GM06990 (cell line): ENCODE measurements at regions not wholly inside any gene's neighbourhood (a gene's known extent, or its start where the extent isn't known, plus 50 kb on each side); places are given as distances from the start of the nearest gene placed in this dataset.

Source experiments
- DNase-seq: peaks from one replicate; pipeline ENCODE4 v3.0.0-alpha.2; 2011; ENCODE audit not compliant: insufficient read length; ENCODE audit errors: extremely low read depth
- H3K27me3 ChIP-seq: replicated peaks from 2 replicates; pipeline ENCODE4 v1.6.0; 2011; ENCODE audit warnings: low read length; ENCODE audit not compliant: control insufficient read depth, insufficient read depth
- H3K36me3 ChIP-seq: 2 replicates; pipeline ENCODE4 v1.5.1; 2011; ENCODE audit warnings: low read length; ENCODE audit not compliant: control insufficient read depth, insufficient read depth
- H3K4me3 ChIP-seq: replicated peaks from 2 replicates; pipeline ENCODE4 v1.5.1; 2011; ENCODE audit warnings: low read depth, mild to moderate bottlenecking, control low read depth, low read length
- TF ChIP-seq, protein P1 (sequence below): IDR thresholded peaks from 2 replicates; pipeline ENCODE4 v1.5.1; 2011; ENCODE audit warnings: low read length, control low read depth, mild to moderate bottlenecking, inconsistent platforms; ENCODE audit not compliant: insufficient read depth, poor library complexity, severe bottlenecking

DNA sequence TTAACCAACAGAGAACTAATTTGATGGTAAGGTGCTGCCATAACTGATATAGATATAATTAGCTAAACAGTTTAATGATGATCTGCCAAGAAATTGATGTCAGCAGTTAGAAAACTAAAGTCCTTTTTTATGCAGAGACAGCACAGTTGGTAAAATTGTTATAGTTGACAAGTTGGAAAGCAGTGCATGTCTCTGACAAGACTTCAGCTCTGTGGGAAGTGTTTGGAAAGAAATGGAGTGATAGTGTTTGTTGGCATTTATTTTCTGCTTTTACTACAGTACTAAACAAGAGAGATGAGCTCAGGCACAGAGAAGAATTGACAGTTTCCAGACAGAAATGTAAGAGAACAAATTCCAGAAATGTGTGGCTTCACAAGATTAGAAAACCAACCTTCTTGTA lies 523.5 kb upstream of the BCHE start:
- Histone ChIP-seq H3K27me3 (no peaks in the 10 kb centered on the region), H3K36me3 (no peaks in the 10 kb centered on the region), H3K4me3 (no peak overlapping the region)
- TF ChIP-seq, protein P1, sequence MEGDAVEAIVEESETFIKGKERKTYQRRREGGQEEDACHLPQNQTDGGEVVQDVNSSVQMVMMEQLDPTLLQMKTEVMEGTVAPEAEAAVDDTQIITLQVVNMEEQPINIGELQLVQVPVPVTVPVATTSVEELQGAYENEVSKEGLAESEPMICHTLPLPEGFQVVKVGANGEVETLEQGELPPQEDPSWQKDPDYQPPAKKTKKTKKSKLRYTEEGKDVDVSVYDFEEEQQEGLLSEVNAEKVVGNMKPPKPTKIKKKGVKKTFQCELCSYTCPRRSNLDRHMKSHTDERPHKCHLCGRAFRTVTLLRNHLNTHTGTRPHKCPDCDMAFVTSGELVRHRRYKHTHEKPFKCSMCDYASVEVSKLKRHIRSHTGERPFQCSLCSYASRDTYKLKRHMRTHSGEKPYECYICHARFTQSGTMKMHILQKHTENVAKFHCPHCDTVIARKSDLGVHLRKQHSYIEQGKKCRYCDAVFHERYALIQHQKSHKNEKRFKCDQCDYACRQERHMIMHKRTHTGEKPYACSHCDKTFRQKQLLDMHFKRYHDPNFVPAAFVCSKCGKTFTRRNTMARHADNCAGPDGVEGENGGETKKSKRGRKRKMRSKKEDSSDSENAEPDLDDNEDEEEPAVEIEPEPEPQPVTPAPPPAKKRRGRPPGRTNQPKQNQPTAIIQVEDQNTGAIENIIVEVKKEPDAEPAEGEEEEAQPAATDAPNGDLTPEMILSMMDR: no peak
- no peak for DNase-seq

DNA sequence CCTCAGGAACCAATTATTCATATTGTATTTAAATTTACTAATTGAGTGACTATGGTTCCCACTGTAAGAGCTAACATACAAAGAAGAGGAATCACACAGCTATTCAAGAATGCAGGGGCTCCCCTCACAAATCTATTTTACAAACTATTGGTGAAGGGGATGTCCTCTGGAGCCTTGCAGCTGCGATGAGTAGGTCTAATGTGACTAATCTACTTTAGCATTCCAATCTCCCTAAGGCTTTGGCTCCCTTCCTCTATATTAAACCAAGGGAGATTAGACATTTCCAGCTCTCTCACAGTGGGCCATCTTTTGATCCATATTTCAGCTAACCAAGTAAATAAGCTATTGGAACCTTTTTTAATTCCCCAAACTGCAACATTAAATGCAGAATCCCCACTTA lies 514.2 kb upstream of the BCHE start:
- Histone ChIP-seq H3K4me3 (no peak overlapping the region), H3K36me3 (no peaks in the 10 kb centered on the region), H3K27me3 (no peaks in the 10 kb centered on the region)
- TF ChIP-seq, protein P1: no peak
- DNase-seq: no peak

DNA sequence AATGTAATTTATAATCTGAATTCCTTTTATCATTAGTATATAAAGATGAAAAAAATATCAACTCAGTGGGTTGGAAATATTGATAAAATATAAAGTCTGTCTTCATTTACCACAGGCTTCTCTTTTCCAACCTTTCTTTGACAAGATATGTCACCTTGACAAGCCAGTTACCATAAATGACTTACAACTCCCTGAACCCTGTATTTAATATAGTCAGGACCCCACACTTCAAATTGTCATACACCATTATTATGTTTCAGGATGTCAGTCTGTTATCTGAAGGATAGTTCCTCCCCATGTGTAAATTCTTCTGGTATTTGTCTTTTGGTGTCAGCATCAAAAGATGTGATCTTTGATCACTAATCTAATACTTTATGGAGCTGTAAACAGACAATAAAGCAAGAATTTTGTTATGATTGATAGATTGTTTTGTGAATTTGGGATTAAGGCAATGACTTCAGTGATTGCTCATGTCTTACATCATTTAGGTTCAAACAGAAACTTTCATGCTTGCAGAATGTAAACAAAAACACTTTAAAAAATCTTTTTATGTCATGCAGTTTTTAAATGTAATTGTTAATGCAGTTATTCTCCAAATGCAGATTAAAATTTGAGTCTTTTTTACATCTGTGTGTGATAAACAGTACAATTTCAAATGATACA lies 503.5 kb upstream of the BCHE start:
- no peaks in the 10 kb centered on the region for H3K27me3 ChIP-seq
- no peak overlapping the region for H3K4me3 ChIP-seq
- no peak for DNase-seq
- TF ChIP-seq, protein P1: no peak
- H3K36me3 ChIP-seq: no peaks in the 10 kb centered on the region

DNA sequence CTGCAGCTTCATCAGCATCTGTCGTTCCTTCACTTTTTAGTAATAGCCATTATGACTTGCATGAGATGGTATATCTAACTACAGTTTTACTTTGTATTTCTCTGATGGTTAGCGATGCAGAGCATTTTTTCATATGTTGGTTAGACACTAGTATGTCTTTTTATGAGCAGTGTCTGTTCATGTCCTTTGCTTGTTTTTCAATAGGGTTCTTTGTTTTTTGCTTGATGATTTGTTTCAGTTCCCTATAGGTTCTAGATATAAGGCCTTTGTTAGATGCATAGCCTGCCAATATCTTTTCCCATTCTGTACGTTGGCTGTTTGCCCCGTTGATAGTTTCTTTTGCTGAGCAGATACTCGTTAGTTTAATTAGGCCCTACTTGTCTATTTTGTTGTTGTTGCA lies 487.2 kb upstream of the BCHE start:
- no peaks in the 10 kb centered on the region for H3K27me3 ChIP-seq
- no peaks in the 10 kb centered on the region for H3K36me3 ChIP-seq
- no peak overlapping the region for H3K4me3 ChIP-seq
- DNase-seq: no peak
- TF ChIP-seq, protein P1: no peak

DNA sequence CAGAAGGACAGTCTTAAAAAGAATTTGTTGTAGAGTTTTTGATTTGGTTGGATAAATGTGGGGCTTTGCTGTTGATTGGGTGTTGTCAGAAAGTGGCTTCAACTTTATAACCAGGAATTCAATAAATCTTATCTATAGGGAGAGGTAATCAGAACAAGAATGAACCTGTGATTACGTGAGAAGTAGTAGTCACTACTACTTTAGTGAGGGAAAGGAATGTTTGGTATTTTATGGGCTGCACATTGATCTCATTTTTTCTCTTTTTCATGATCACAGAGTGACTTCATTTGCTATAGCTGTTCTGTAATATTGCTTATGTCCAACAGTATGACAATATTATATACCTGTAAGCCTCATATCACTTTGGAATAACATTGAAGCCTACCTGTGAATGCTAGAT lies 485.2 kb upstream of the BCHE start:
- TF ChIP-seq, protein P1: no peak

More for the DNA sequence above, 485.2 kb upstream of the BCHE start:
- no peak overlapping the region for H3K4me3 ChIP-seq
- no peaks in the 10 kb centered on the region for H3K36me3 ChIP-seq
- H3K27me3 ChIP-seq: no peaks in the 10 kb centered on the region
- DNase-seq: no peak
